Tibial artery (tissue), 4 donors: ENCODE measurements at regions not wholly inside any gene's neighbourhood (a gene's known extent, or its start where the extent isn't known, plus 50 kb on each side); places are given as distances from the start of the nearest gene placed in this dataset.

Experiments
- DNase-seq, 2 donors: peaks; one replicate each; pipeline ENCODE4 v3.0.0-alpha.2; 2019
- H3K27ac ChIP-seq, 2 donors: fragments of 200-600 bp; sonication (generic) in 1 of 2; 1 replicate in 1 of 2; 2 replicates in 1 of 2; pipeline ENCODE4 v1.5.1; 2018 to 2019; ENCODE audit warnings: mild to moderate bottlenecking in 1 of 2
- H3K27me3 ChIP-seq, 2 donors: fragments of 200-600 bp; sonication (generic) in 1 of 2; one replicate each; pipeline versions ENCODE4 v1.5.1 to v1.6.0; 2016 to 2019
- H3K36me3 ChIP-seq, 3 donors: fragments of 200-600 bp; sonication (generic) in 2 of 3; one replicate each; pipeline ENCODE4 v1.5.1; 2016 to 2019; ENCODE audit warnings: mild to moderate bottlenecking in 2 of 3
- H3K4me1 ChIP-seq, 4 donors: fragments of 200-600 bp; sonication (generic) in 2 of 4; 1 replicate in 3 of 4; 2 replicates in 1 of 4; pipeline ENCODE4 v1.5.1; 2016 to 2019
- H3K4me3 ChIP-seq, 2 donors: fragments of 200-600 bp; sonication (generic) in 1 of 2; 1 replicate in 1 of 2; 2 replicates in 1 of 2; pipeline ENCODE4 v1.5.1; 2018 to 2019; ENCODE audit warnings: mild to moderate bottlenecking in 2 of 2
- H3K9me3 ChIP-seq, 3 donors: fragments of 200-600 bp; sonication (generic) in 1 of 3; one replicate each; pipeline ENCODE4 v1.5.1; 2016 to 2019
- CTCF ChIP-seq, 2 experiments: fragments of 200-600 bp in 1 of 2; fragments of 450-650 bp in 1 of 2; IDR thresholded peaks; one replicate each; pipeline ENCODE4 v1.5.1; 2017 to 2019; ENCODE audit warnings: antibody characterized with exemption in 2 of 2, mild to moderate bottlenecking in 1 of 2, moderate library complexity in 1 of 2
- intact Hi-C: fragments of 100-400 bp; cut with DNase I; formaldehyde crosslinking; loops from one replicate; pipeline ENCODE4 v1.15.0; 2023; ENCODE audit warnings: low total_unique reads

- no peaks in the 10 kb centered on the region for H3K27me3 ChIP-seq
- intact Hi-C loops = no loop called here
- peaks cover 0 to 18% (median 6%) of the 10 kb centered on the region in 4 donors for H3K4me1 ChIP-seq
- no peak for DNase-seq
- TF ChIP-seq CTCF (IDR thresholded peaks at IDR 0.05) = no peak
- no peaks in the 10 kb centered on the region for H3K36me3 ChIP-seq
- no peak overlapping the region for H3K4me3 ChIP-seq
- H3K27ac ChIP-seq = no peak overlapping the region
- H3K9me3 ChIP-seq = no peaks in the 10 kb centered on the region
These were observed 320.8 kb downstream of the MAP2K6 start for GRCh38 chr17:69735285-69735684.

DNA sequence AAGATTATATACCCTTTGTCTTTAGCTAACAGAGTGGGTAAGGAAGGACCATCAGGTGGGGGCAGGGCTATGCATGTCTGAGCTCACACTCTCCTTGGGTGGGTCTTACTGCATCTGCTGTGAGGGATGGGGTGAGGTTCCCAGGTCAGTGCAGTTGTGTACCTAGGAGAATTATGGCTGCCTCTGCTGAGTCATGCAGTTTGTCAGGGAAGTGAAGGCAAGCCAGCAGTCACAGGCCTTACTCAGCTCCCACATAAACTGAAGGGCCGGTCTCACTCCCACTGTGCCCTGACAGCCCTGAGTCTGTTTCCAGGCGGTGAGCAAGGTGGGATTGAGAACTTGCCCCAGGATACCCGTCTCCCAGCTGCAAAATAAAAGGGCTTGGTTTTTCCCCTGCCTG, 328.6 kb downstream of the MAP2K6 start:
- no peak for TF ChIP-seq CTCF (IDR thresholded peaks at IDR 0.05)
- intact Hi-C loops = no loop called here

GRCh38 chr17:69744512-69745070, 330.1 kb downstream of the MAP2K6 start:
- no peak overlapping the region for H3K27ac ChIP-seq
- DNase-seq = no peak
- intact Hi-C loops = no loop called here
- no peak overlapping the region for H3K4me3 ChIP-seq
- no peaks in the 10 kb centered on the region for H3K36me3 ChIP-seq
- H3K4me1 ChIP-seq = no peaks in the 10 kb centered on the region
- H3K9me3 ChIP-seq = no peaks in the 10 kb centered on the region
- no peaks in the 10 kb centered on the region for H3K27me3 ChIP-seq
- no peak for TF ChIP-seq CTCF (IDR thresholded peaks at IDR 0.05)

More for the DNA sequence above, 328.6 kb downstream of the MAP2K6 start:
- Histone ChIP-seq H3K27ac (no peak overlapping the region), H3K4me1 (no peaks in the 10 kb centered on the region), H3K36me3 (no peaks in the 10 kb centered on the region), H3K9me3 (no peaks in the 10 kb centered on the region), H3K4me3 (no peak overlapping the region), H3K27me3 (no peaks in the 10 kb centered on the region)
- no peak for DNase-seq

DNA sequence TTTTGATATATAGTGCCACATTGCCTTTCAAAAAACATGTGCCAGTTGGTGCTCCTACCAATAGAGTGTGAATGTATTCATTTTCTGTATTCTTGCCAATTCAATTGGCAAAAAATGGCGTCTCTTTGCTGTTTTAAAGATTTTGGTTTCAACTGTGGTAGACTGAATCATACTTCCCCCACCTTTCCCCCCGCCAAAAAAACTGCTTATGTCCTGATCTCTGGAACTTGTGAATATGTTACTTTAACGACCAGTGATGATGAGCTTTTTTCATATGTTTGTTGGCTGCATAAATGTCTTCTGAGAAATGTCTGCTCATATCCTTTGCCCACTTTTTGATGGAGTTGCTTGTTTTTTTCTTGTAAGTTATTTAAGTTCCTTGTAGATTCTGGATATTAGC, 325.1 kb upstream of the KCNJ16 start:
- no peaks in the 10 kb centered on the region for H3K36me3 ChIP-seq
- H3K9me3 ChIP-seq = no peaks in the 10 kb centered on the region
- intact Hi-C loops = no loop called here

GRCh38 chr17:69757688-69758430, 317.2 kb upstream of the KCNJ16 start:
- Histone ChIP-seq H3K9me3 (no peaks in the 10 kb centered on the region), H3K4me1 (peaks cover 0 to 9% (median 0%) of the 10 kb centered on the region in 4 donors), H3K27me3 (no peaks in the 10 kb centered on the region), H3K4me3 (no peak overlapping the region), H3K36me3 (no peaks in the 10 kb centered on the region), H3K27ac (no peak overlapping the region)
- intact Hi-C loops = no loop called here
- no peak for DNase-seq
- no peak for TF ChIP-seq CTCF (IDR thresholded peaks at IDR 0.05)

More for the DNA sequence above, 325.1 kb upstream of the KCNJ16 start:
- no peak for TF ChIP-seq CTCF (IDR thresholded peaks at IDR 0.05)
- no peak overlapping the region for H3K4me3 ChIP-seq
- no peaks in the 10 kb centered on the region for H3K27me3 ChIP-seq
- no peak for DNase-seq
- H3K4me1 ChIP-seq = no peaks in the 10 kb centered on the region
- no peak overlapping the region for H3K27ac ChIP-seq
